GM20000 (cell line): ENCODE measurements at regions not wholly inside any gene's neighbourhood (a gene's known extent, or its start where the extent isn't known, plus 50 kb on each side); places are given as distances from the start of the nearest gene placed in this dataset.

Experiments
- DNase-seq: peaks from one replicate; pipeline ENCODE4 v3.0.0; 2012; ENCODE audit warnings: low spot score
- TF ChIP-seq, protein P1 (sequence below): IDR thresholded peaks from 2 replicates; pipeline ENCODE4 v1.5.1; 2012; ENCODE audit warnings: mild to moderate bottlenecking, control low read depth; ENCODE audit errors: extremely low read depth, missing control alignments

DNA sequence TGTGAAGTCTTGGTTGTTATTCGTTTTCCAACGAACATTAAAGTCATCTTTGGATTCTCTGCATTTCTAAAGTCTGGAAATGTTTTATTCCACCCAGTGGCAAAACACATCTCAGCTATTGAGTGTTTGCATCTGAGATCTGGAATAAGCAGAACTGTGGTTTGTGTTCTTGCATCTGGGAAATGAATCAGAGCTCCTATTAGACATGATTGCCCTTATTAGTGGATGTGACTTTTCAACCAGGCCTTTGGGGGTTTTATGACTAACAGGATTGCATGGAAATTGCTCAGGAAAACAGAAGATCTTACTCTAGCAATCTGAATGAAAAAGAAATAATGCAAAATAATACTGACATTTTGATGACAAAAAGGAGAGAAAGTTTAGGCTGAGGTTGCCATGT is 488.8 kb downstream of the IRS2 start:
- DNase-seq: no peak
- TF ChIP-seq, protein P1, sequence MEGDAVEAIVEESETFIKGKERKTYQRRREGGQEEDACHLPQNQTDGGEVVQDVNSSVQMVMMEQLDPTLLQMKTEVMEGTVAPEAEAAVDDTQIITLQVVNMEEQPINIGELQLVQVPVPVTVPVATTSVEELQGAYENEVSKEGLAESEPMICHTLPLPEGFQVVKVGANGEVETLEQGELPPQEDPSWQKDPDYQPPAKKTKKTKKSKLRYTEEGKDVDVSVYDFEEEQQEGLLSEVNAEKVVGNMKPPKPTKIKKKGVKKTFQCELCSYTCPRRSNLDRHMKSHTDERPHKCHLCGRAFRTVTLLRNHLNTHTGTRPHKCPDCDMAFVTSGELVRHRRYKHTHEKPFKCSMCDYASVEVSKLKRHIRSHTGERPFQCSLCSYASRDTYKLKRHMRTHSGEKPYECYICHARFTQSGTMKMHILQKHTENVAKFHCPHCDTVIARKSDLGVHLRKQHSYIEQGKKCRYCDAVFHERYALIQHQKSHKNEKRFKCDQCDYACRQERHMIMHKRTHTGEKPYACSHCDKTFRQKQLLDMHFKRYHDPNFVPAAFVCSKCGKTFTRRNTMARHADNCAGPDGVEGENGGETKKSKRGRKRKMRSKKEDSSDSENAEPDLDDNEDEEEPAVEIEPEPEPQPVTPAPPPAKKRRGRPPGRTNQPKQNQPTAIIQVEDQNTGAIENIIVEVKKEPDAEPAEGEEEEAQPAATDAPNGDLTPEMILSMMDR: no peak

- DNase-seq: no peak
- TF ChIP-seq, protein P1: no peak
Observed at GRCh38 chr13:109293166-109293565, 493.2 kb downstream of the IRS2 start.

DNA sequence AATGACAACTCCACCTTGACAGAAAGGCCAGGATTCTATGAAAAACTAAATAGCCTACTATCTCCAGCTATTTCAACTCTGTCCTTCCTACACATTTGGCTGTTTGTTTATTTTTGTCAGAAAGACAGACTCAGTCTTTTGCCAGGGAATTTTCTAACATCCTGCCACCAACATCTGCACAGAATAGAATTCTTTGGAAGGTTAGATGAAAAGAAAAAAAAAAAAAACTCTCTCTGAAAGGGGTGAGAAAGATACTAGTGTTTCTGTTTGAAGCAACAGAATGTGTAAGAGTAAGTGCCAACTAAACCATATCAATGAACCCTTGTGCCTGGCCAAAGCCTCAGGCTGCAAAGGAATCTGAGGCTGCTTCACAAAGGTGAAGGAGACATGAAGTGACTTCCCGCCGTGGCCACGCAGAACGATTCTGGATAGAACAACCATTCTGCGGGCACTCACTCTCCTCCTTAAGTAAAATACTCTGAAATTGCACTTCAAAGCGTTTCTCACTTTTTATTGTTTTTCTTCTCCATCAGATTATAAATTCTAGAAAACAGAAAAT is 498.2 kb downstream of the IRS2 start:
- no peak for DNase-seq
- TF ChIP-seq, protein P1: no peak

DNA sequence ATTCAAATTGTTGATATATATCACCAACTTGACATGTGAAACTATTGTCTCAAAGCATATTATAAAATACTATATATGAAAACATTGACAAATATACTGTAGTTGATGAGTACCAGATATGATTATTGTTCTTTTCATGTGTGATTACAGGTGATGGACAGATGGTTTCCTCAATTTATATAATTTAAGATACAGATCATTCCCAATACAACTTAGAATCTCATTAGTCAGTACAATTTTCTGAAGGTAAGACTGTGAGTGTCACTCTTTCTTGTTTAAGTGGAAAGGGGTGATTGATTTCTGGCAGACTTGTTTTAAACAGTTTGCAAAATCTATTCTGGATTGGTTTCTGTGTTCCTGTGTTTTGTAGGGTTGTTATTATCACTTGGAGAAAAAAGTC is 498.8 kb downstream of the IRS2 start:
- TF ChIP-seq, protein P1: no peak
- DNase-seq: no peak

DNA sequence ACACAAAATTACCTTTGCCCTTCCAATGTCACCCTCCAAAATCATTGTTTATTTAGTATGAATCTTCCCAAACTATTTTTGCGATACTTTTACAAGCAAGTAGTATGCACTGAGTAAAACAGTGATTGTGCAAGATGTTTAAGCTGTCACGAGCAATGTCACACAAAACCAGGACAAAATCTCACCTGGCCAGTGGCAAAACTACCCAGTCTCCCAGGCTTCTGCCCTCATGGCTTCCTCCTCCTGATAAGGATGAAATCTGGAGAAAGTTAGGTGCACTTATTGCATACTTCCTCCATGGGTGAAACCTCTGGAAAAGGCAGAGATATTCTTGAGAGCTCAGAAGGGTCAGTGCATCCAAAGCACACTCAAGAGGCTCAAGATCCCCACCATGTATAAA is 500.8 kb downstream of the IRS2 start:
- DNase-seq: no peak
- TF ChIP-seq, protein P1: no peak

- no peak for DNase-seq
- TF ChIP-seq, protein P1: no peak
Observed at GRCh38 chr13:109281903-109282635, 504.3 kb downstream of the IRS2 start.

- TF ChIP-seq, protein P1: no peak
- no peak for DNase-seq
Observed at GRCh38 chr13:109281017-109281902, 505.1 kb downstream of the IRS2 start.
